OCI-LY3 (cell line): ENCODE measurements at regions not wholly inside any gene's neighbourhood (a gene's known extent, or its start where the extent isn't known, plus 50 kb on each side); places are given as distances from the start of the nearest gene placed in this dataset.

Experiments
- H2AFZ ChIP-seq: fragments of 200-600, 300-600 bp; shearing (Covaris generic); 2 replicates; pipeline ENCODE4 v1.6.0; 2014; ENCODE audit warnings: antibody characterized with exemption, low read depth, low read length
- H3K27ac ChIP-seq: fragments of 200-600, 300-600 bp; sonication (generic); 2 replicates; pipeline ENCODE4 v1.5.1; 2014; ENCODE audit warnings: mild to moderate bottlenecking, low read length, moderate library complexity, mixed read lengths
- H3K27me3 ChIP-seq: fragments of 200-600, 300-600 bp; sonication (generic); 2 replicates; pipeline ENCODE4 v1.6.1; 2014; ENCODE audit warnings: low read depth, low read length, mixed read lengths
- H3K36me3 ChIP-seq: fragments of 200-600, 300-600 bp; sonication (generic); replicated peaks from 2 replicates; pipeline ENCODE3; 2014; ENCODE audit warnings: low read depth, low read length, mixed read lengths
- H3K4me1 ChIP-seq: fragments of 300-600, 200-600 bp; sonication (generic); 2 replicates; pipeline ENCODE4 v1.6.1; 2014; ENCODE audit warnings: low read length, mixed read lengths
- H3K4me2 ChIP-seq: fragments of 200-600, 300-600 bp; sonication (generic); 2 replicates; pipeline ENCODE4 v1.6.1; 2014; ENCODE audit warnings: low read length, mixed read lengths
- H3K4me3 ChIP-seq: fragments of 300-600, 200-600 bp; sonication (generic); 2 replicates; pipeline ENCODE4 v1.5.1; 2014; ENCODE audit warnings: antibody characterized with exemption, mild to moderate bottlenecking, low read length, moderate library complexity
- H3K79me2 ChIP-seq: fragments of 300-600, 200-600 bp; shearing (Covaris generic); 2 replicates; pipeline ENCODE4 v1.6.1; 2014; ENCODE audit warnings: mild to moderate bottlenecking, low read length, mixed read lengths
- H3K9ac ChIP-seq: fragments of 300-600, 200-600 bp; shearing (Covaris generic); 2 replicates; pipeline ENCODE4 v1.6.0; 2014; ENCODE audit warnings: mild to moderate bottlenecking, low read length, moderate library complexity
- H3K9me3 ChIP-seq: fragments of 200-600, 300-600 bp; shearing (Covaris generic); 2 replicates; pipeline ENCODE4 v1.6.1; 2014; ENCODE audit warnings: low read length, mixed read lengths; ENCODE audit not compliant: insufficient read depth
- H4K20me1 ChIP-seq: fragments of 200-600, 300-600 bp; sonication (generic); 2 replicates; pipeline ENCODE4 v1.6.1; 2016; ENCODE audit warnings: low read length, mixed read lengths; ENCODE audit not compliant: insufficient read depth
- CTCF ChIP-seq: fragments of 200-600, 300-600 bp; sonication (generic); IDR thresholded peaks from 2 replicates; pipeline ENCODE4 v1.5.1; 2014; ENCODE audit warnings: antibody characterized with exemption, low read length, low read depth
- EZH2phosphoT487 ChIP-seq: fragments of 200-600 bp; shearing (Covaris generic); IDR thresholded peaks from 2 replicates; pipeline ENCODE4 v1.6.1; 2018; ENCODE audit warnings: antibody characterized with exemption, mixed run types, low read depth

- no peak overlapping the region for H3K4me2 ChIP-seq
These were observed 97.2 kb downstream of the NOG start for GRCh38 chr17:56690441-56691291.

GRCh38 chr17:56694825-56695224 lies 101.3 kb downstream of the NOG start:
- no peak overlapping the region for H3K4me3 ChIP-seq
- H2AFZ ChIP-seq: no peak overlapping the region
- no peaks in the 10 kb centered on the region; the same call in 1 of the 2 replicates for H3K27me3 ChIP-seq
- no peak overlapping the region for H3K27ac ChIP-seq
- TF ChIP-seq EZH2phosphoT487 (no peak), CTCF (no peak)
- no peaks in the 10 kb centered on the region for H4K20me1 ChIP-seq
- no peak overlapping the region for H3K4me2 ChIP-seq
- H3K79me2 ChIP-seq: no peaks in the 10 kb centered on the region
- no peaks in the 10 kb centered on the region for H3K9me3 ChIP-seq
- H3K4me1 ChIP-seq: no peaks in the 10 kb centered on the region
- no peaks in the 10 kb centered on the region for H3K36me3 ChIP-seq
- no peak overlapping the region for H3K9ac ChIP-seq

More at GRCh38 chr17:56690441-56691291, 97.2 kb downstream of the NOG start:
- Histone ChIP-seq H3K4me3 (no peak overlapping the region), H3K79me2 (no peaks in the 10 kb centered on the region), H3K27ac (no peak overlapping the region), H4K20me1 (no peaks in the 10 kb centered on the region), H3K9ac (no peak overlapping the region), H3K27me3 (peaks cover 6% of the 10 kb centered on the region), H2AFZ (no peak overlapping the region), H3K36me3 (no peaks in the 10 kb centered on the region), H3K9me3 (no peaks in the 10 kb centered on the region), H3K4me1 (no peaks in the 10 kb centered on the region)
- no peak for TF ChIP-seq EZH2phosphoT487
- no peak for TF ChIP-seq CTCF

GRCh38 chr17:56697190-56697589 lies 103.7 kb downstream of the NOG start:
- H3K4me2 ChIP-seq: no peak overlapping the region
- no peaks in the 10 kb centered on the region for H3K9me3 ChIP-seq
- no peaks in the 10 kb centered on the region for H3K36me3 ChIP-seq
- no peaks in the 10 kb centered on the region for H3K79me2 ChIP-seq
- no peak overlapping the region for H2AFZ ChIP-seq
- H3K4me3 ChIP-seq: no peak overlapping the region
- no peak overlapping the region for H3K27ac ChIP-seq
- no peaks in the 10 kb centered on the region for H4K20me1 ChIP-seq
- H3K27me3 ChIP-seq: no peaks in the 10 kb centered on the region; the same call in 1 of the 2 replicates
- no peaks in the 10 kb centered on the region for H3K4me1 ChIP-seq
- no peak for TF ChIP-seq EZH2phosphoT487
- TF ChIP-seq CTCF: no peak
- no peak overlapping the region for H3K9ac ChIP-seq

GRCh38 chr17:56699186-56699894 lies 105.8 kb downstream of the NOG start:
- Histone ChIP-seq H3K4me1 (no peaks in the 10 kb centered on the region), H2AFZ (no peak overlapping the region), H3K79me2 (no peaks in the 10 kb centered on the region), H3K27me3 (peaks cover 3% of the 10 kb centered on the region; the same call in 1 of the 2 replicates), H3K27ac (no peak overlapping the region), H4K20me1 (no peaks in the 10 kb centered on the region), H3K36me3 (no peaks in the 10 kb centered on the region), H3K9me3 (no peaks in the 10 kb centered on the region), H3K4me2 (no peak overlapping the region), H3K4me3 (no peak overlapping the region), H3K9ac (no peak overlapping the region)
- TF ChIP-seq CTCF: no peak
- TF ChIP-seq EZH2phosphoT487: no peak
